NCI-H748 (cell line): ENCODE measurements at regions not wholly inside any gene's neighbourhood (a gene's known extent, or its start where the extent isn't known, plus 50 kb on each side); places are given as distances from the start of the nearest gene placed in this dataset.
"Not testable (repeated sequence)": the region's sequence is repeated elsewhere in the genome, so short reads cannot be mapped to it uniquely, and the experiment has no call there.

Experiments used
- DNase-seq: peaks from one replicate; lab custom pipeline; 2025; ENCODE audit not compliant: unreplicated experiment; lab: John Stamatoyannopoulos, UW

GRCh38 chr5:58207076-58207475 lies 252.8 kb downstream of the PLK2 start:
- no peak for DNase-seq

- no peak for DNase-seq
Observed at GRCh38 chr5:58204966-58205365, 254.9 kb downstream of the PLK2 start.

- no peak for DNase-seq
Observed at GRCh38 chr5:58202941-58203444, 256.9 kb downstream of the PLK2 start.

GRCh38 chr5:58201922-58202648 lies 257.8 kb downstream of the PLK2 start:
- DNase-seq, result no peak

GRCh38 chr5:58200451-58200850 lies 259.4 kb downstream of the PLK2 start:
- DNase-seq, result no peak

- no peak for DNase-seq
Observed at GRCh38 chr5:58199087-58199486, 260.8 kb downstream of the PLK2 start.

GRCh38 chr5:58198330-58198729 lies 261.6 kb downstream of the PLK2 start:
- no peak for DNase-seq

- no peak for DNase-seq
Observed at GRCh38 chr5:58197875-58198274, 262.0 kb downstream of the PLK2 start.

GRCh38 chr5:58191443-58191842 lies 268.4 kb downstream of the PLK2 start:
- no peak for DNase-seq

- DNase-seq, result no peak
Observed at GRCh38 chr5:58188262-58188651, 271.6 kb downstream of the PLK2 start.

GRCh38 chr5:58187432-58188261 lies 272.2 kb downstream of the PLK2 start:
- DNase-seq, result no peak

- DNase-seq, result no peak
Observed at GRCh38 chr5:58185801-58186200, 274.1 kb downstream of the PLK2 start.

GRCh38 chr5:58185397-58185796 lies 274.5 kb downstream of the PLK2 start:
- DNase-seq, result no peak

- DNase-seq, result no peak
Observed at GRCh38 chr5:58184910-58185309, 275.0 kb downstream of the PLK2 start.

- no peak for DNase-seq
Observed at GRCh38 chr5:58183786-58184085, 276.1 kb downstream of the PLK2 start.

GRCh38 chr5:58183078-58183785 lies 276.7 kb downstream of the PLK2 start:
- no peak for DNase-seq

GRCh38 chr5:58182287-58182841 lies 277.5 kb downstream of the PLK2 start:
- no peak for DNase-seq

GRCh38 chr5:58181578-58182286 lies 278.2 kb downstream of the PLK2 start:
- DNase-seq, result no peak

- DNase-seq, result no peak
Observed at GRCh38 chr5:58172946-58173345, 286.9 kb downstream of the PLK2 start.

GRCh38 chr5:58165152-58165551 lies 294.7 kb downstream of the PLK2 start:
- DNase-seq, result no peak

GRCh38 chr5:58161889-58162288 lies 298.0 kb downstream of the PLK2 start:
- DNase-seq, result not testable (repeated sequence)
